MCF 10A (cell line): ENCODE measurements at regions not wholly inside any gene's neighbourhood (a gene's known extent, or its start where the extent isn't known, plus 50 kb on each side); places are given as distances from the start of the nearest gene placed in this dataset.

Experiments used
- BruUV-seq: library from RNA; stranded (reverse); fragments of 400-500 nt; replicated peaks from 2 replicates; lab custom pipeline; 2021; lab: Mats Ljungman, UMichigan
- CTCF ChIA-PET: fragments of 300-600 bp; sonication (Branson Sonifier 250); formaldehyde crosslinking; extraction: SDS; loops from one replicate; lab custom pipeline; 2021; ENCODE audit warnings: antibody characterized with exemption, inconsistent platforms; lab: Yijun Ruan, JAX
- POLR2A ChIA-PET: fragments of 300-600, 350-650 bp; sonication (Branson Sonifier 250); formaldehyde crosslinking; extraction: SDS; loops from one replicate; lab custom pipeline; 2020; ENCODE audit warnings: antibody characterized with exemption, inconsistent platforms; lab: Yijun Ruan, JAX
- DNase-seq: peaks from one replicate; pipeline ENCODE4 v3.0.0-alpha.2; 2018; ENCODE audit not compliant: unreplicated experiment
- H3K27ac Mint-ChIP-seq: one replicate; pipeline ENCODE4 v1.8.0; 2022; ENCODE audit warnings: mild to moderate bottlenecking, low read depth, mixed read lengths; ENCODE audit not compliant: unreplicated experiment
- H3K27me3 Mint-ChIP-seq: one replicate; pipeline ENCODE4 v1.8.0; 2022; ENCODE audit warnings: mixed read lengths; ENCODE audit not compliant: insufficient read depth, unreplicated experiment
- H3K36me3 Mint-ChIP-seq: one replicate; pipeline ENCODE4 v1.8.0; 2022; ENCODE audit warnings: mild to moderate bottlenecking, moderate library complexity, mixed read lengths; ENCODE audit not compliant: insufficient read depth, unreplicated experiment
- H3K4me1 Mint-ChIP-seq: one replicate; pipeline ENCODE4 v1.8.0; 2022; ENCODE audit warnings: mixed read lengths; ENCODE audit not compliant: insufficient read depth, unreplicated experiment
- H3K4me3 Mint-ChIP-seq: one replicate; pipeline ENCODE4 v1.8.0; 2022; ENCODE audit warnings: mild to moderate bottlenecking, moderate library complexity, mixed read lengths; ENCODE audit not compliant: unreplicated experiment
- H3K9me3 Mint-ChIP-seq: one replicate; pipeline ENCODE4 v1.8.0; 2022; ENCODE audit warnings: mixed read lengths; ENCODE audit not compliant: unreplicated experiment
- CTCF ChIP-seq: fragments of 200-600 bp; IDR thresholded peaks from one replicate; pipeline ENCODE4 v1.8.0; 2022; ENCODE audit warnings: antibody characterized with exemption, mild to moderate bottlenecking; ENCODE audit not compliant: unreplicated experiment
- intact Hi-C: fragments of 100-400 bp; cut with micrococcal nuclease; formaldehyde crosslinking; loops from 2 replicates; pipeline ENCODE4 v1.14.1; 2022

- no peak overlapping the region for H3K27ac Mint-ChIP-seq
- H3K27me3 Mint-ChIP-seq, result peaks cover 12% of the 10 kb centered on the region
- DNase-seq, result no peak
- H3K9me3 Mint-ChIP-seq, result no peaks in the 10 kb centered on the region
- POLR2A ChIA-PET, result no interaction called here
- no peaks in the 10 kb centered on the region for H3K4me1 Mint-ChIP-seq
- TF ChIP-seq CTCF, result no peak
- intact Hi-C loops, result no loop called here
- no TSS peak for BruUV-seq
- CTCF ChIA-PET, result interaction anchor here (0.7 to 1.1 kb wide), 3 partner anchors 58 to 335 kb away, joined by 3 to 5 read pairs (median 3); no protein-coding TSS in a partner anchor
- H3K4me3 Mint-ChIP-seq, result no peak overlapping the region
- no peaks in the 10 kb centered on the region for H3K36me3 Mint-ChIP-seq
These were observed 123.2 kb downstream of the MFSD1 start for GRCh38 chr3:158925021-158925420.

GRCh38 chr3:158925828-158926494 is 124.1 kb downstream of the MFSD1 start:
- peaks cover 12% of the 10 kb centered on the region for H3K27me3 Mint-ChIP-seq
- DNase-seq, result no peak
- no peak overlapping the region for H3K27ac Mint-ChIP-seq
- no peak for TF ChIP-seq CTCF
- no TSS peak for BruUV-seq
- CTCF ChIA-PET, result interaction anchor here (0.7 kb wide), 2 partner anchors 136 to 208 kb away, joined by 3 to 5 read pairs; no protein-coding TSS in a partner anchor
- POLR2A ChIA-PET, result no interaction called here
- no peaks in the 10 kb centered on the region for H3K4me1 Mint-ChIP-seq
- H3K4me3 Mint-ChIP-seq, result no peak overlapping the region
- H3K9me3 Mint-ChIP-seq, result no peaks in the 10 kb centered on the region
- no peaks in the 10 kb centered on the region for H3K36me3 Mint-ChIP-seq
- intact Hi-C loops, result no loop called here

- DNase-seq, result no peak
- Mint-ChIP-seq H3K4me1 (no peaks in the 10 kb centered on the region), H3K27me3 (no peaks in the 10 kb centered on the region), H3K4me3 (no peak overlapping the region), H3K27ac (no peak overlapping the region), H3K9me3 (no peaks in the 10 kb centered on the region), H3K36me3 (no peaks in the 10 kb centered on the region)
- TF ChIP-seq CTCF, result no peak
- intact Hi-C loops, result no loop called here
- POLR2A ChIA-PET, result no interaction called here
- no TSS peak for BruUV-seq
- CTCF ChIA-PET, result interaction anchor here (0.6 to 0.9 kb wide), 2 partner anchors 850 to 1405 kb away, joined by 3 read pairs; no protein-coding TSS in a partner anchor
These were observed 134.0 kb downstream of the MFSD1 start for GRCh38 chr3:158935846-158936245.

- no peak overlapping the region for H3K27ac Mint-ChIP-seq
- POLR2A ChIA-PET, result interaction anchor here (0.6 kb wide), 1 partner anchor 1328 kb away, joined by 4 read pairs; no protein-coding TSS in a partner anchor
- DNase-seq, result no peak
- no peak overlapping the region for H3K4me3 Mint-ChIP-seq
- CTCF ChIA-PET, result interaction anchor here (0.6 to 0.9 kb wide), 2 partner anchors 849 to 1404 kb away, joined by 3 read pairs; no protein-coding TSS in a partner anchor
- no peaks in the 10 kb centered on the region for H3K36me3 Mint-ChIP-seq
- H3K27me3 Mint-ChIP-seq, result no peaks in the 10 kb centered on the region
- BruUV-seq, result no TSS peak
- TF ChIP-seq CTCF, result no peak
- no peaks in the 10 kb centered on the region for H3K9me3 Mint-ChIP-seq
- H3K4me1 Mint-ChIP-seq, result no peaks in the 10 kb centered on the region
- intact Hi-C loops, result no loop called here
These were observed 134.8 kb downstream of the MFSD1 start for GRCh38 chr3:158936530-158937113.
